SK-N-SH treated with all-trans-retinoic acid at 6 μM for 48 hours (cell line): ENCODE measurements at regions not wholly inside any gene's neighbourhood (a gene's known extent, or its start where the extent isn't known, plus 50 kb on each side); places are given as distances from the start of the nearest gene placed in this dataset.

Source experiments
- ATAC-seq: fragments of 200-7000 bp; cut with Tn5 transposase; 3 replicates; pipeline ENCODE4 v1.9.1; 2020; ENCODE audit warnings: mild to moderate bottlenecking, moderate library complexity
- ARNTL ChIP-seq: fragments of 450-650 bp; formaldehyde crosslinking; IDR thresholded peaks from 2 replicates; pipeline ENCODE4 v1.5.0; 2020; ENCODE audit warnings: low read depth, mild to moderate bottlenecking, moderate library complexity, borderline replicate concordance
- CSDC2 ChIP-seq: fragments of 250-450 bp; sonication (Bioruptor Pico); IDR thresholded peaks from 2 replicates; pipeline ENCODE4 v1.5.0; 2020; ENCODE audit warnings: mild to moderate bottlenecking, moderate library complexity
- CSRNP3 ChIP-seq: fragments of 250-450 bp; sonication (Bioruptor Pico); IDR thresholded peaks from 2 replicates; pipeline ENCODE4 v1.5.1; 2021; ENCODE audit warnings: mild to moderate bottlenecking, moderate library complexity
- ESRRG ChIP-seq: fragments of 250-450 bp; sonication (Bioruptor Pico); IDR thresholded peaks from 2 replicates; pipeline ENCODE4 v1.6.1; 2021; ENCODE audit warnings: mild to moderate bottlenecking
- GLIS3 ChIP-seq: fragments of 250-450 bp; sonication (Bioruptor Pico); IDR thresholded peaks from 2 replicates; pipeline ENCODE4 v1.5.0; 2020; ENCODE audit warnings: mild to moderate bottlenecking, moderate library complexity
- ISL1 ChIP-seq: fragments of 250-450 bp; sonication (Bioruptor Pico); IDR thresholded peaks from 2 replicates; pipeline ENCODE4 v2.1.2; 2022; ENCODE audit warnings: mild to moderate bottlenecking, moderate library complexity
- OSR1 ChIP-seq: fragments of 250-450 bp; sonication (Bioruptor Pico); IDR thresholded peaks from 2 replicates; pipeline ENCODE4 v1.8.0; 2022; ENCODE audit warnings: moderate library complexity, mild to moderate bottlenecking, inconsistent platforms
- PATZ1 ChIP-seq: fragments of 250-450 bp; sonication (Bioruptor Pico); IDR thresholded peaks from 2 replicates; pipeline ENCODE4 v1.8.0; 2020; ENCODE audit warnings: mild to moderate bottlenecking, moderate library complexity, borderline replicate concordance
- POU6F1 ChIP-seq: fragments of 250-450 bp; sonication (Bioruptor Pico); IDR thresholded peaks from 2 replicates; pipeline ENCODE4 v1.8.0; 2021; ENCODE audit warnings: low read depth, mild to moderate bottlenecking, moderate library complexity, borderline replicate concordance
- PPARA ChIP-seq: fragments of 250-450 bp; sonication (Bioruptor Pico); IDR thresholded peaks from 2 replicates; pipeline ENCODE4 v1.5.0; 2020; ENCODE audit warnings: mild to moderate bottlenecking, borderline replicate concordance
- RARB ChIP-seq: fragments of 250-450 bp; sonication (Bioruptor Pico); IDR thresholded peaks from 2 replicates; pipeline ENCODE4 v1.8.0; 2021; ENCODE audit warnings: mild to moderate bottlenecking, moderate library complexity
- TOX ChIP-seq: fragments of 250-450 bp; sonication (Bioruptor Pico); IDR thresholded peaks from 2 replicates; pipeline ENCODE4 v1.8.0; 2021; ENCODE audit warnings: mild to moderate bottlenecking, moderate library complexity, borderline replicate concordance
- TSHZ2 ChIP-seq: fragments of 250-450 bp; sonication (Bioruptor Pico); IDR thresholded peaks from 2 replicates; pipeline ENCODE4 v1.5.0; 2020; ENCODE audit warnings: mild to moderate bottlenecking, moderate library complexity
- ZC3H10 ChIP-seq: fragments of 250-450 bp; sonication (Bioruptor Pico); IDR thresholded peaks from 2 replicates; pipeline ENCODE4 v1.5.1; 2021; ENCODE audit warnings: mild to moderate bottlenecking, moderate library complexity
- ZFP3 ChIP-seq: fragments of 250-450 bp; sonication (Bioruptor Pico); IDR thresholded peaks from 2 replicates; pipeline ENCODE4 v1.5.0; 2020; ENCODE audit warnings: mild to moderate bottlenecking, moderate library complexity
- ZNF565 ChIP-seq: fragments of 450-650 bp; formaldehyde crosslinking; conservative IDR thresholded peaks from 2 replicates; pipeline ENCODE4 v1.5.0; 2020; ENCODE audit warnings: low read depth, mild to moderate bottlenecking, moderate library complexity
- ZNF70 ChIP-seq: fragments of 450-650 bp; formaldehyde crosslinking; IDR thresholded peaks from 2 replicates; pipeline ENCODE4 v1.5.0; 2020; ENCODE audit warnings: mild to moderate bottlenecking, moderate library complexity
- ZNF8 ChIP-seq: fragments of 450-650 bp; formaldehyde crosslinking; IDR thresholded peaks from 2 replicates; pipeline ENCODE4 v1.5.0; 2020; ENCODE audit warnings: mild to moderate bottlenecking, moderate library complexity

- no peak for ATAC-seq
- TF ChIP-seq GLIS3 (CRISPR knock-in tag) (no peak), ZFP3 (no peak), ZNF8 (no peak), OSR1 (CRISPR knock-in tag) (no peak), CSDC2 (no peak), CSRNP3 (no peak), ZNF70 (CRISPR knock-in tag) (no peak), ARNTL (no peak), ESRRG (CRISPR knock-in tag) (no peak), PPARA (no peak), RARB (CRISPR knock-in tag) (no peak), POU6F1 (no peak), TSHZ2 (CRISPR knock-in tag) (no peak), ZNF565 (CRISPR knock-in tag) (no peak), ISL1 (CRISPR knock-in tag) (no peak), PATZ1 (CRISPR knock-in tag) (no peak), ZC3H10 (CRISPR knock-in tag) (no peak)
Observed at GRCh38 chr2:183798535-183798934, 674.3 kb downstream of the NUP35 start.

GRCh38 chr2:183799761-183800160, 675.5 kb downstream of the NUP35 start:
- ATAC-seq: no peak
- no peak for TF ChIP-seq RARB (CRISPR knock-in tag)
- TF ChIP-seq ISL1 (CRISPR knock-in tag): no peak
- no peak for TF ChIP-seq ZNF70 (CRISPR knock-in tag)
- no peak for TF ChIP-seq CSRNP3
- no peak for TF ChIP-seq TSHZ2 (CRISPR knock-in tag)
- TF ChIP-seq PATZ1 (CRISPR knock-in tag): no peak
- no peak for TF ChIP-seq PPARA
- no peak for TF ChIP-seq ZFP3
- no peak for TF ChIP-seq TOX (CRISPR knock-in tag)
- no peak for TF ChIP-seq ZNF565 (CRISPR knock-in tag)
